Liver (tissue), 8 donors: ENCODE measurements at regions not wholly inside any gene's neighbourhood (a gene's known extent, or its start where the extent isn't known, plus 50 kb on each side); places are given as distances from the start of the nearest gene placed in this dataset.

Source experiments
- DNase-seq: peaks from one replicate; pipeline ENCODE4 v3.0.0-alpha.2; 2017; ENCODE audit warnings: low spot score
- H3K27ac ChIP-seq, 2 donors: one replicate each; pipeline ENCODE4 v1.7.0; 2013; ENCODE audit warnings: inconsistent platforms in 2 of 2, low read length in 2 of 2, control low read depth in 1 of 2, low read depth in 1 of 2, mild to moderate bottlenecking in 1 of 2
- H3K27me3 ChIP-seq, 4 donors: one replicate each; pipeline versions ENCODE4 v1.6.1 to v1.7.0; 2013; ENCODE audit warnings: low read length in 3 of 4, inconsistent platforms in 1 of 4, mild to moderate bottlenecking in 1 of 4, moderate library complexity in 1 of 4; ENCODE audit not compliant: control insufficient read depth in 4 of 4, insufficient read depth in 4 of 4
- H3K36me3 ChIP-seq, 4 donors: one replicate each; pipeline versions ENCODE4 v1.6.1 to v1.7.0; 2013; ENCODE audit warnings: low read length in 3 of 4, mild to moderate bottlenecking in 3 of 4, low read depth in 1 of 4, moderate library complexity in 1 of 4; ENCODE audit not compliant: control insufficient read depth in 4 of 4, insufficient read depth in 3 of 4
- H3K4me1 ChIP-seq, 4 donors: one replicate each; pipeline versions ENCODE4 v1.6.1 to v1.7.0; 2013; ENCODE audit warnings: low read length in 3 of 4, mild to moderate bottlenecking in 3 of 4, moderate library complexity in 1 of 4; ENCODE audit not compliant: control insufficient read depth in 4 of 4, insufficient read depth in 4 of 4
- H3K4me3 ChIP-seq, 3 donors: one replicate each; pipeline versions ENCODE4 v1.6.1 to v1.7.0; 2013; ENCODE audit warnings: low read length in 3 of 3, control low read depth in 1 of 3, low read depth in 1 of 3, mild to moderate bottlenecking in 1 of 3
- H3K9ac ChIP-seq, 2 donors: one replicate each; pipeline ENCODE4 v1.7.0; 2013; ENCODE audit warnings: low read length in 2 of 2, mild to moderate bottlenecking in 2 of 2, moderate library complexity in 2 of 2, control low read depth in 1 of 2, low read depth in 1 of 2
- H3K9me3 ChIP-seq, 4 donors: one replicate each; pipeline versions ENCODE4 v1.6.1 to v1.7.0; 2013; ENCODE audit warnings: low read length in 3 of 4; ENCODE audit not compliant: control insufficient read depth in 4 of 4
- ATF3 ChIP-seq: IDR thresholded peaks from 2 replicates; pipeline ENCODE4 v1.6.1; 2016; ENCODE audit warnings: antibody characterized with exemption
- CTCF ChIP-seq: fragments of 150-350 bp; IDR thresholded peaks from 2 replicates; pipeline ENCODE4 v1.5.1; 2017; ENCODE audit warnings: improper control_type of control experiment, low read depth, low read length; ENCODE audit not compliant: missing input control
- EGR1 ChIP-seq, 2 donors: IDR thresholded peaks; 2 replicates each; pipeline ENCODE4 v1.6.1; 2016 to 2018; ENCODE audit warnings: antibody characterized with exemption in 2 of 2, low read depth in 2 of 2
- FOXA1 ChIP-seq: IDR thresholded peaks from 2 replicates; pipeline ENCODE4 v1.6.1; 2016; ENCODE audit warnings: antibody characterized with exemption
- FOXA2 ChIP-seq: IDR thresholded peaks from 2 replicates; pipeline ENCODE4 v1.6.1; 2016; ENCODE audit warnings: antibody characterized with exemption
- GABPA ChIP-seq, 2 donors: IDR thresholded peaks in 1 of 2; conservative IDR thresholded peaks in 1 of 2; 2 replicates each; pipeline ENCODE4 v1.6.1; 2016; ENCODE audit warnings: antibody characterized with exemption in 2 of 2, mild to moderate bottlenecking in 1 of 2, moderate library complexity in 1 of 2
- HNF4A ChIP-seq, 2 donors: conservative IDR thresholded peaks; 2 replicates each; pipeline ENCODE4 v1.6.1; 2016; ENCODE audit warnings: antibody characterized with exemption in 2 of 2, mild to moderate bottlenecking in 2 of 2
- HNF4G ChIP-seq: IDR thresholded peaks from 2 replicates; pipeline ENCODE4 v1.6.1; 2016; ENCODE audit warnings: antibody characterized with exemption
- JUND ChIP-seq, 2 donors: IDR thresholded peaks; 2 replicates each; pipeline ENCODE4 v1.6.1; 2016; ENCODE audit warnings: antibody characterized with exemption in 2 of 2
- MAX ChIP-seq: IDR thresholded peaks from 2 replicates; pipeline ENCODE4 v1.6.1; 2016; ENCODE audit warnings: antibody characterized with exemption
- NR2F2 ChIP-seq: IDR thresholded peaks from 2 replicates; pipeline ENCODE4 v1.6.1; 2016; ENCODE audit warnings: antibody characterized with exemption
- RAD21 ChIP-seq, 2 donors: IDR thresholded peaks; 2 replicates each; pipeline ENCODE4 v1.6.1; 2016; ENCODE audit warnings: antibody characterized with exemption in 2 of 2, mild to moderate bottlenecking in 2 of 2
- REST ChIP-seq: IDR thresholded peaks from 2 replicates; pipeline ENCODE4 v1.6.1; 2016; ENCODE audit warnings: antibody characterized with exemption, mild to moderate bottlenecking
- RXRA ChIP-seq, 2 donors: IDR thresholded peaks; 2 replicates each; pipeline ENCODE4 v1.6.1; 2017 to 2018; ENCODE audit warnings: antibody characterized with exemption in 2 of 2, mild to moderate bottlenecking in 1 of 2
- SP1 ChIP-seq: IDR thresholded peaks from 2 replicates; pipeline ENCODE4 v1.6.1; 2018; ENCODE audit warnings: antibody characterized with exemption, mild to moderate bottlenecking
- TAF1 ChIP-seq: conservative IDR thresholded peaks from 2 replicates; pipeline ENCODE4 v1.6.1; 2016; ENCODE audit warnings: antibody characterized with exemption, mild to moderate bottlenecking
- YY1 ChIP-seq: IDR thresholded peaks from 2 replicates; pipeline ENCODE4 v1.6.1; 2016; ENCODE audit warnings: antibody characterized with exemption, mild to moderate bottlenecking
- ZBTB33 ChIP-seq: IDR thresholded peaks from 2 replicates; pipeline ENCODE4 v1.6.1; 2016; ENCODE audit warnings: antibody characterized with exemption
- WGBS: extraction: QIAGEN DNeasy Blood & Tissue Kit; methylation state at CpG from one replicate; pipeline ENCODE4 v1.1.7; 2013; 5-methylcytosine and 5-hydroxymethylcytosine counted together
- donor health status: healthy.
- donor health status: healthy.
- donor health status: healthy.
- donor health status: healthy.
- donor health status: healthy.

GRCh38 chr2:48070415-48070814 lies 164.1 kb upstream of the FBXO11 start (continued):
- TF ChIP-seq ZBTB33 (no peak), NR2F2 (no peak), JUND (IDR thresholded peaks at IDR 0.05) (no peak), RXRA (IDR thresholded peaks at IDR 0.05) (no peak)

GRCh38 chr2:48072583-48072982 lies 166.3 kb upstream of the FBXO11 start:
- H3K9ac ChIP-seq = no peak overlapping the region
- H3K36me3 ChIP-seq = no peaks in the 10 kb centered on the region
- H3K4me1 ChIP-seq = no peaks in the 10 kb centered on the region
- H3K27me3 ChIP-seq = no peaks in the 10 kb centered on the region
- no peak for DNase-seq
- H3K9me3 ChIP-seq = no peaks in the 10 kb centered on the region
- WGBS = 85% methylated on average over 5 of the region's 5 CpGs
- H3K27ac ChIP-seq = no peak overlapping the region
- TF ChIP-seq FOXA2 = no peak
- no peak for TF ChIP-seq EGR1 (IDR thresholded peaks at IDR 0.05; ENCODE audit: low read depth in 2 of 2)
- TF ChIP-seq TAF1 = no peak
- no peak for TF ChIP-seq NR2F2
- TF ChIP-seq GABPA (IDR thresholded peaks at IDR 0.05 in 1 of 2, conservative IDR thresholded peaks at IDR 0.05 in 1 of 2) = no peak
- no peak for TF ChIP-seq ATF3
- no peak for TF ChIP-seq JUND (IDR thresholded peaks at IDR 0.05)
- no peak for TF ChIP-seq RXRA (IDR thresholded peaks at IDR 0.05)
- TF ChIP-seq FOXA1 = no peak
- no peak for TF ChIP-seq ZBTB33
- no peak for TF ChIP-seq YY1
- TF ChIP-seq REST = no peak
- no peak for TF ChIP-seq HNF4G
- TF ChIP-seq RAD21 (IDR thresholded peaks at IDR 0.05) = no peak
- no peak for TF ChIP-seq SP1
- no peak for TF ChIP-seq HNF4A (conservative IDR thresholded peaks at IDR 0.05)
- no peak for TF ChIP-seq CTCF
- no peak for TF ChIP-seq MAX
- no peak overlapping the region for H3K4me3 ChIP-seq
